NCI-H1694 treated with DMSO at 0.1 percent for 48 hours (cell line): ENCODE measurements at regions not wholly inside any gene's neighbourhood (a gene's known extent, or its start where the extent isn't known, plus 50 kb on each side); places are given as distances from the start of the nearest gene placed in this dataset.

Experiments used
- DNase-seq: peaks from one replicate; lab custom pipeline; 2025; lab: John Stamatoyannopoulos, UW

- no peak for DNase-seq
These were observed 1099.3 kb upstream of the DIAPH2 start for GRCh38 chrX:95585321-95585720.

- DNase-seq = no peak
These were observed 1072.3 kb upstream of the DIAPH2 start for GRCh38 chrX:95612350-95612749.

DNA sequence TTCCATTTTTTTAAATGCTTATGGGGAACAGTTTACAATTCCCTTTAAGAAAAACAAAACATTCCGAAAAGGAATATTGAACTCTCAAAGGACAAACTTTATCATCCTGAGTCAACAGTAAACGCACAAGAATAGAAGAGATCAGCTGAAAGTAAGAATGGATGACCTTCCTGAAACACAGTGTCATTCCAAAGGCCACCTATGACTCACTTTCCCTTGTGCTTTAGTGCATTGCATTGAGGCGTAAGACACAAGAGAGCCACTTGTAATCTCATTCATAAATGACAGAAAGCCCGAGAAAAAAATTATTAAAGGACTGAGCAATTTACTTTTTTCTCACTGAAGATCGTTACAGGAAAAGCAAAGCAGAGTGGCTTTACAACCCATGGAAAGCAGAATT lies 1062.4 kb upstream of the DIAPH2 start:
- DNase-seq = no peak

DNA sequence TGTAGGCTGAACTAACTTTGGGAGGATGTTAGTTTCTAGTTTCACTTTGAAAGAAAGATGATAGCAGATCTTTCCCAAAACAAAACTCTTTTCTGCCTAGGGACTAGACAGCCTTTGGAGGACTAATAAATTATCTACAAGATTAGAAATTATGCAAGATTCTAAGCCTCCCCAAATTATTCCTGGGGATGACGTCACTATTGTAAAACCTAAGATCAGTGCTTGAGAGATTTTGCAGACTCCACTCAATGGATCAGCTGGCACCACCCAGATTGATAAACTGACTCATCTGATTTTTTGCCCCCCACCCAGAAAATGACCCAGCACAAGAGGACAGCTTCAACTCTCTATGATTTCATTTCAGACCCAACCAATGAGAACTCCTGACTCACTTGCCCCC lies 1057.9 kb upstream of the DIAPH2 start:
- no peak for DNase-seq

DNA sequence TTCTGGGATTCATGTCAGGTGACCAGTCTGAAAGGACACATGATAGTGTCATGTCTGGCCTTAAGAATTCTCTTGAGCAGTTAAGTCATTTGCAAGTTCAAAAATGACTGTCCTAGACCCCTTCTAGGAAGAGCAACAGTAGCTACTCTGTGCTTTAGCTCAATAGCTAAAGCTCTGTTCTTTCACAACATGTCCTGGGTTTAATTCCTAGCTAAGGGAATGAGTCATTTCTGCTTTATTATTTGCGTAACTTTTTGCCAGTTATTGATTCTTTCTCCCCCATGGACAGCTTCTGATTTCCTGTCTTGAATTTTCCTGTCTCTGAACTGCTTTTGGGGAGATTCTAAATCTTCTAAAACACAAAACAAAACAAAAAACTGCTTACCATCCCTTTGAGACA lies 1055.8 kb upstream of the DIAPH2 start:
- DNase-seq = no peak

DNA sequence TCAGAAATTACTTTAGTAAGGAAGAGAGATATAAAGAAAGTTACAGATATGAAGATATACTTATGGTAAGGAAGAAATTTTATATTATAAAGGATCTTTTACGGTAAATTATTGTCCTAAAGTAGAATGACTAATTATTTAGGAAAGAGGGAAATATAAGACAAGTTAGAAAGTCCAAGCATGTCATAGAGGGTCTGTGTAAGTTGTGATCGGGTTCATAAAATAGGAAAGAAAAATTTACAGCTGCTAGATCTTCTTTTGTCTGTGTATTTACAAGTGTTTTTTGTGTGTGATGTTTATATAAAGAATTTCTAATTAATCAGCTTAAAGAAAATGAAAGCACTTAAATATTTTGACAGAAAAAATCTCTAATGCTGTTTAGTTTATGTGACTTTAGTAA lies 1054.9 kb upstream of the DIAPH2 start:
- DNase-seq = no peak

DNA sequence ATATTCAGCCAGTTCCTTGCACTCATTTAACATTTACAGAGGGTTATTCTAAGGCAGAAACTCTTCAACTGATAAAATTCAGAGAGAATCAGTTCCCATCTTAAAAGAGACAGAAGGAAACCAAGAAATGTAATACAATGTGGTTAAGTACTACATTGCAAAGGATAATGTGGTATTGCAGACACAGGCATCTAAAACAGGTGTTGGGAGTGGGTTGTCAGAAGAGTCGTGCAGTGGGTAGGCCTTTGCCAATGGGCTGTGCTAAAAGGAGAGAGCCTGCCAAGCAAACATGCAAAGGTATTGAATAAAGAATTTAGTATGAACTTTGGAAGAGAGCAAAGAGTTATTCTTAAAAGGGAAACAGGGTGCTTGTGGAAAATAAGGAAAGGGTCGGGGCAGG lies 1044.4 kb upstream of the DIAPH2 start:
- DNase-seq = no peak

DNA sequence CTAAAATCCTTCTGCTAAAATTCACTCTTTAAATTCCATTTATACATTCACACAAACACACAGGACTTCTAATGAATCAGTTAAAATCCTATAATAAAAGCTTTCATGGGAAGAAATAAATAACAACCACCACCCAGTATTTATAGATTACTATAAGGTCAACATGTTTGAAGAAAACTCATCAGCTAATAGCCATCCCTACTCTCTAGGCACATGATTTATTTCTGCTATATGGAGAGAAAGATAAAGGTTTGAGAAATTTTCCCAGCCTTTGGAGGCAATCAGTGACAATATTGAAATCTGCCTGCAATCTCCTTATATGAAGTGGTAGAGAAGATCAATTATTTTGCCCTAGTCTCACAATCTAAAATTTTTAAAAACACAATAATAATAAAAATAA lies 1038.9 kb upstream of the DIAPH2 start:
- no peak for DNase-seq

DNA sequence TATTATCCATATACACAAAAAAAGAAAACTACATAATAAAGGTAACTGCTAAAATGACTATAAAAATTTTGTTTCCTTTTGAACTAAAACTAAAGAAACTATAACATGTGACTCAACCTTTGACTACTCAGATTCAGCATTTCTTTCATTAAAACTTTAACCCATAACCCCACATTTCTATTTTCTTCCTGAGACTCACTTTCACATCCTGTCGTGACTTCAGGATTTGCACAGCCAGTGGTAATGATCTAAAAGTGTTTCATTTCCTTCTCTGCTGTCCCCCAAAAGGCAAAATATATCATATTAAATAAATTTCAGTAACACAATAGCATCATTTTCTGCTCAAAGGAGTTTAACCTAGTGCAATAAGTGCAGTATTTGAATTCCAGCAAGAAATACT lies 1022.4 kb upstream of the DIAPH2 start:
- DNase-seq = no peak

DNA sequence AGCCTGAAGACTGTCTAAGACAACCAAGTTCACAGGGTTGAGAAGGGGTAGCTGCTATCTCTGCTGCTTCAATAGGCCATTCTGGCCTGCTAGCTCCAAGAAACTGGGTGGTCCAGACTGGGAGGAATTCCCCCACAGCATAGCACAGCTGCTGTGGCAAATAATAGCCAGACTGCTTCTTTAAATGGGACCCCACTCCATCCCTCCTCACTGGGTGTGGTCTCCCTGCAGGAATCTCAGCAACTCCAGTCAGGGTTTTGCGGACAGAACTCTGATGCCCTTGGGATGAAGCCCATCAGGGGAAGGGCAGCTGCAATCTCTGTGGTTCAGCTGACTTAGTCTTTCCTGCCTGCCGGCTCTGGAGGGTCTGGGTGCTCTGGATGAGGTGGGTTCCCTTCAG lies 1018.6 kb upstream of the DIAPH2 start:
- DNase-seq = no peak

GRCh38 chrX:95675011-95675410 lies 1009.6 kb upstream of the DIAPH2 start:
- no peak for DNase-seq

DNA sequence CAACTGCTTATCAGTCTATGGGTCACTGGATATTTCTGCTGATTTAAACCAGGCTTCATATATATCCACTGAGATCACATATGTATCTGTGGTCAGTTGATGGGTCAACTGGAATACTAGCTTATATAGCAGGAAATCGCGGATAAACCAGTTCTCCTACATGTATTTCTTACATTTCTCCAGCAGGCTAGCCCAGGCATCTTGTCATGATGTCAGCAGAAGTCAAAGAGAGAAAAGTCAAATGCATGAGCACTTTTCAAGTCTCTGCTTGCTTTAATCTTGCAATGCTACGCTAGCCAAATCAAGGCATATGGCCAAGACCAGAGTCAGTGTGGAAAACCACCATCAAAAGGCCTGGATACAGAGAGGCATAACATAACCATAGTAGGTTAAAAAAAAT lies 1008.8 kb upstream of the DIAPH2 start:
- DNase-seq = no peak

DNA sequence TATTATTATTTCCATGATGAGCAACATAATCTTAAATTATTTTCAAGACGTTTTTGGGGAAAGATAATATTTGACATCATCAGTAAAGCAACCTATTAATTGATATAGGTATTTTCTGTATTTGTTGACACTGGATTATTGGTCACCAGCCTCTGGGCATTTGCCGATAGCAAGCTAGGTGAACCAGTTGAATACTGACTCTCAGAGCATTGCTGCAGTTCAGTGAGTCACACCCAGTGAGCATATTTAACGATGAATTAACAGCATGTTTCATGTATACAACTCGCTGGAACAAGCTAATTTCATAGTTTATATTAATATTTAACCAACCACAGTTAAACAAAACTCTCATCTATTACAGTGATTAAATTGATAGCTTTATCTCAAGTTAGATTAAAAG lies 1006.0 kb upstream of the DIAPH2 start:
- DNase-seq = no peak

GRCh38 chrX:95693365-95693764 lies 991.3 kb upstream of the DIAPH2 start:
- no peak for DNase-seq

DNA sequence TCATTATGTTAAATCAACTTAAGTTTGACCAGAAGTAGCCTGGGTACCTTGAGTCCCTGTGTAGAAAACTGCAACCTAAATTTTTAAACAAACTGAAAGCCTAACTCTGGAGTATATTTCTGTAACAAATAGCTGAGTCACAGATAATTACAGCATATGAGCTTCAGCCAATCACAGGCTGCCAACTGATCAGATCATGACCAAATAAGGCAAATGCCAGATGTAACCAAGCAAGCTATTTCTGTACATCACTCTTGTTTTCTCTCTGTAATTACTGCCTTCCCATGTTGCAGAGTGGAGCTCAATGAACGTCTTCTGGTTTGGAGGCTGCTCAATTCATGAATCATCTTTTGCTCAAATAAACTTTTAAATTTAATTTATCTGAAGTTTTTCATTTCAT lies 980.9 kb upstream of the DIAPH2 start:
- no peak for DNase-seq

GRCh38 chrX:95716841-95717240 lies 967.8 kb upstream of the DIAPH2 start:
- no peak for DNase-seq

GRCh38 chrX:95718746-95719145 lies 965.9 kb upstream of the DIAPH2 start:
- DNase-seq = no peak

DNA sequence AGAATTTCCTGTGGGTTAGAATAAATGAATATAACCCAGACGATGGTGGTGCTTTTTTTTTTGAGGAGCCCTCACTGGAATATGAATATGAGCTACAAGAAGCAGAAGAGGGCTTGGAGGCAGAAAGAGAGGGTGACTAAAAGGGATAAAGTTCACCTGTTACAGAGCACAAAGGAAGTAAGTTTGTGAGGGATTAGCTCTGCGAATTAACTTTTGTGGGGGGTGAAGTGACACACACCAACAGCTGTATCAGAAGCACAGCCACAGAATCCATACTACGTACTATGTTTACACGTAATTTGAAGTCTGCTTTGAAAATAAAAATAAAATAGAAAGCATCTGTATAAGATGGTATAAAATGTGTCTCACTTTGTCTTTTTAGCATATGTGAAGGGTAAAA lies 963.6 kb upstream of the DIAPH2 start:
- no peak for DNase-seq

GRCh38 chrX:95728446-95728845 lies 956.2 kb upstream of the DIAPH2 start:
- no peak for DNase-seq

DNA sequence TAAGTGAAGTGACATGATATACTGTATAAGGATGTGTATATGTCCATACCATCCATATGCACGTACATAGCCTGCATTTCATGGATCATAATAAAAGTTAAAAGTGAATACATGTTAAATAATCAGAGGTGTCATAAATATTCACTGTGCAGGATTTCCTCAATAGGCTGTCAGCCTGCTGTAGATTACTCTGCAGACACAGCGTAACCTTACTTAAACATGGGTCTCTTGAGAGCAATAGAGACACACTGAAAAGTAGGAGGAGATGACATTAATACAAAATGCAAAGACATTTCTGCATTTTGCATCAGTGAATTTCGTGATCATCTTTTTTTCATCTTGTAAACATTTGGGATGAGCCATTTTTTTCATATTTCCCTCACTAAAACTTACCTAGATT lies 955.2 kb upstream of the DIAPH2 start:
- no peak for DNase-seq

- no peak for DNase-seq
These were observed 951.2 kb upstream of the DIAPH2 start for GRCh38 chrX:95733426-95733825.

DNA sequence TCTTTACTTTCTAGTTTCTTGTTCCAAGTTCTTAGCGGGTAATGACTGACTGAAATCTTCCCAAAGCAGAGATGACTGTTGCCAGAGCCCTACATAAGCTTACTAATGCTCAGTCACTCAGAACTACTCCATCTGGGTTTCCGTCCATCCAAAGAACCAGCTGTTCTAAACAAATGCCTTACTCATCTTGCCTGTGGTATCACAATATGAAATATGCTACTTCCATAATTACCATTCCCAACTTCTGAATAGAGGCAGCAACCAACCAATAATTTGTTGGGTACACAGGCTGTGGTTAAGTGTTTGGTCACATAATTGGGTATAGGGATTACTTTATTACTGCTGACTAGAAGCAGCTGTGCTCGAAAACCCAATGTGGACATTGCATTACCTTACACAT lies 930.2 kb upstream of the DIAPH2 start:
- DNase-seq = peak; percentile 40

GRCh38 chrX:95760356-95760755 lies 924.3 kb upstream of the DIAPH2 start:
- no peak for DNase-seq

GRCh38 chrX:95762716-95763115 lies 921.9 kb upstream of the DIAPH2 start:
- DNase-seq = peak; percentile 5

GRCh38 chrX:95764972-95765451 lies 919.6 kb upstream of the DIAPH2 start:
- DNase-seq = peak; percentile 51
